GM13976 (cell line): ENCODE measurements at regions not wholly inside any gene's neighbourhood (a gene's known extent, or its start where the extent isn't known, plus 50 kb on each side); places are given as distances from the start of the nearest gene placed in this dataset.

Experiments
- DNase-seq: peaks from one replicate; pipeline ENCODE4 v3.0.0; 2012; ENCODE audit warnings: low spot score
- CTCF ChIP-seq: IDR thresholded peaks from 2 replicates; pipeline ENCODE4 v1.5.1; 2012; ENCODE audit warnings: borderline replicate concordance, mild to moderate bottlenecking; ENCODE audit not compliant: insufficient read depth; ENCODE audit errors: extremely low read depth, missing control alignments, control extremely low read depth
- in situ Hi-C: fragments of 300-500 bp; cut with MboI; formaldehyde crosslinking; loops from one replicate; pipeline ENCODE4 v1.12.0; 2022; ENCODE audit warnings: low sequenced_read_pairs, mixed read lengths, inconsistent platforms; ENCODE audit not compliant: unreplicated experiment

GRCh38 chr3:63043631-63044030 is 168.4 kb upstream of the CADPS start:
- no peak for DNase-seq
- in situ Hi-C loops: no loop called here
- no peak for TF ChIP-seq CTCF

- no peak for TF ChIP-seq CTCF
- in situ Hi-C loops: no loop called here
- no peak for DNase-seq
These were observed 170.9 kb upstream of the CADPS start for GRCh38 chr3:63046152-63046551.

- in situ Hi-C loops: no loop called here
- no peak for TF ChIP-seq CTCF
- no peak for DNase-seq
These were observed 171.4 kb upstream of the CADPS start for GRCh38 chr3:63046580-63046979.

- DNase-seq: no peak
- in situ Hi-C loops: no loop called here
- no peak for TF ChIP-seq CTCF
These were observed 171.9 kb upstream of the CADPS start for GRCh38 chr3:63047068-63047467.

GRCh38 chr3:63048367-63049326 is 173.4 kb upstream of the CADPS start:
- TF ChIP-seq CTCF: no peak
- DNase-seq: no peak
- in situ Hi-C loops: no loop called here

GRCh38 chr3:63050548-63051177 is 175.4 kb upstream of the CADPS start:
- no peak for TF ChIP-seq CTCF
- DNase-seq: no peak
- in situ Hi-C loops: no loop called here

GRCh38 chr3:63051920-63052319 is 176.7 kb upstream of the CADPS start:
- no peak for DNase-seq
- in situ Hi-C loops: no loop called here
- TF ChIP-seq CTCF: no peak
